ENCODE measurements at regions not wholly inside any gene's neighbourhood (a gene's known extent, or its start where the extent isn't known, plus 50 kb on each side); places are given as distances from the start of the nearest gene placed in this dataset.
"Not testable (repeated sequence)": the region's sequence is repeated elsewhere in the genome, so short reads cannot be mapped to it uniquely, and the experiment has no call there.

- no peak for DNase-seq
These were observed 128.6 kb downstream of the RGPD3 start for GRCh38 chr2:106339609-106340008.

- DNase-seq: no peak
These were observed 129.1 kb downstream of the RGPD3 start for GRCh38 chr2:106339132-106339531.

GRCh38 chr2:106338043-106338442 lies 130.2 kb downstream of the RGPD3 start:
- no peak for DNase-seq

GRCh38 chr2:106336737-106337136 lies 131.5 kb downstream of the RGPD3 start:
- DNase-seq: no peak

- no peak for DNase-seq
These were observed 132.1 kb downstream of the RGPD3 start for GRCh38 chr2:106336108-106336507.

GRCh38 chr2:106334802-106335201 lies 133.4 kb downstream of the RGPD3 start:
- DNase-seq: no peak

GRCh38 chr2:106333253-106333873 lies 134.8 kb downstream of the RGPD3 start:
- not testable (repeated sequence) for DNase-seq

- DNase-seq: no peak
These were observed 136.2 kb downstream of the RGPD3 start for GRCh38 chr2:106332054-106332453.

- not testable (repeated sequence) for DNase-seq
These were observed 136.5 kb upstream of the UXS1 start for GRCh38 chr2:106330384-106331261.

GRCh38 chr2:106323337-106324013 lies 129.4 kb upstream of the UXS1 start:
- DNase-seq: no peak

GRCh38 chr2:106322281-106322680 lies 128.2 kb upstream of the UXS1 start:
- DNase-seq: no peak

- DNase-seq: not testable (repeated sequence)
These were observed 126.3 kb upstream of the UXS1 start for GRCh38 chr2:106320439-106320838.

- no peak for DNase-seq
These were observed 122.8 kb upstream of the UXS1 start for GRCh38 chr2:106316915-106317314.

- DNase-seq: peak; percentile 9
These were observed 120.3 kb upstream of the UXS1 start for GRCh38 chr2:106314444-106314843.

- no peak for DNase-seq
These were observed 116.9 kb upstream of the UXS1 start for GRCh38 chr2:106311041-106311370.

GRCh38 chr2:106307860-106308259 lies 113.8 kb upstream of the UXS1 start:
- no peak for DNase-seq

- no peak for DNase-seq
These were observed 112.3 kb upstream of the UXS1 start for GRCh38 chr2:106306387-106306786.

- no peak for DNase-seq
These were observed 110.6 kb upstream of the UXS1 start for GRCh38 chr2:106304612-106305184.

GRCh38 chr2:106299696-106300095 lies 105.6 kb upstream of the UXS1 start:
- DNase-seq: no peak

- no peak for DNase-seq
These were observed 102.2 kb upstream of the UXS1 start for GRCh38 chr2:106296182-106296815.

- DNase-seq: no peak
These were observed 100.1 kb upstream of the UXS1 start for GRCh38 chr2:106294182-106294581.

- DNase-seq: no peak
These were observed 99.2 kb upstream of the UXS1 start for GRCh38 chr2:106293271-106293783.

GRCh38 chr2:106292627-106293026 lies 98.5 kb upstream of the UXS1 start:
- DNase-seq: no peak
